PC-9 (cell line): ENCODE measurements at regions not wholly inside any gene's neighbourhood (a gene's known extent, or its start where the extent isn't known, plus 50 kb on each side); places are given as distances from the start of the nearest gene placed in this dataset.

ENCODE experiments used
- CTCF ChIP-seq: fragments of 200-600 bp; sonication (generic); conservative IDR thresholded peaks from 2 replicates; pipeline ENCODE4 v1.6.1; 2017; ENCODE audit warnings: mixed run types, antibody characterized with exemption, mild to moderate bottlenecking, moderate library complexity
- EZH2 ChIP-seq: fragments of 200-600 bp; sonication (generic); IDR thresholded peaks from 2 replicates; pipeline ENCODE4 v1.8.0; 2017; ENCODE audit warnings: antibody characterized with exemption, low read depth

- TF ChIP-seq CTCF (no peak), EZH2 (no peak)
These were observed 116.2 kb upstream of the TMEM260 start for GRCh38 chr14:56463271-56463890.
